SU-DHL-6 (cell line): ENCODE measurements at regions not wholly inside any gene's neighbourhood (a gene's known extent, or its start where the extent isn't known, plus 50 kb on each side); places are given as distances from the start of the nearest gene placed in this dataset.

ENCODE experiments used
- H2AFZ ChIP-seq: fragments of 200-600 bp; sonication (generic); 2 replicates; pipeline ENCODE4 v1.6.1; 2014; ENCODE audit warnings: low read depth, mild to moderate bottlenecking, moderate library complexity, mixed read lengths, antibody characterized with exemption, low read length; ENCODE audit not compliant: severe bottlenecking
- H3F3A ChIP-seq: fragments of 200-600 bp; shearing (Covaris generic); 2 replicates; pipeline ENCODE4 v1.6.0; 2016; ENCODE audit warnings: antibody characterized with exemption, mild to moderate bottlenecking; ENCODE audit not compliant: insufficient read depth
- H3K27ac ChIP-seq: fragments of 200-600 bp; sonication (generic); 2 replicates; pipeline ENCODE4 v1.5.1; 2016; ENCODE audit warnings: low read depth, mild to moderate bottlenecking, low read length, moderate library complexity, mixed read lengths
- H3K27me3 ChIP-seq: fragments of 200-600 bp; sonication (generic), shearing (Covaris generic); 2 replicates; pipeline ENCODE4 v1.6.0; 2014; ENCODE audit warnings: mild to moderate bottlenecking, low read length
- H3K36me3 ChIP-seq: fragments of 200-600 bp; sonication (generic); 2 replicates; pipeline ENCODE4 v1.6.1; 2014; ENCODE audit warnings: mild to moderate bottlenecking, low read length, mixed read lengths
- H3K4me2 ChIP-seq: fragments of 300-600, 200-600 bp; shearing (Covaris generic), sonication (generic); 2 replicates; pipeline ENCODE4 v1.6.0; 2014; ENCODE audit warnings: low read length, low read depth, mild to moderate bottlenecking; ENCODE audit not compliant: poor library complexity, severe bottlenecking
- H3K4me3 ChIP-seq: fragments of 200-600 bp; sonication (generic); 2 replicates; pipeline ENCODE4 v1.5.1; 2014; ENCODE audit warnings: antibody characterized with exemption, low read length, mild to moderate bottlenecking, mixed read lengths; ENCODE audit not compliant: insufficient read depth, poor library complexity, severe bottlenecking
- H3K79me2 ChIP-seq: fragments of 200-600 bp; sonication (generic); 2 replicates; pipeline ENCODE4 v1.6.1; 2014; ENCODE audit warnings: mild to moderate bottlenecking, low read length, moderate library complexity; ENCODE audit not compliant: insufficient read depth
- H3K9ac ChIP-seq: fragments of 200-600 bp; sonication (generic); 2 replicates; pipeline ENCODE4 v1.7.0; 2014; ENCODE audit warnings: mild to moderate bottlenecking, low read length
- H3K9me2 ChIP-seq: fragments of 200-600 bp; sonication (generic); replicated peaks from 2 replicates; pipeline ENCODE4 v1.6.1; 2014; ENCODE audit warnings: low read length; ENCODE audit not compliant: insufficient read depth
- H3K9me3 ChIP-seq: fragments of 200-600 bp; sonication (generic); 2 replicates; pipeline ENCODE4 v1.6.1; 2014; ENCODE audit warnings: low read length, mixed read lengths; ENCODE audit not compliant: insufficient read depth
- H4K20me1 ChIP-seq: fragments of 200-600 bp; sonication (generic); 2 replicates; pipeline ENCODE4 v1.6.1; 2014; ENCODE audit warnings: low read depth, mild to moderate bottlenecking, antibody characterized with exemption, low read length, moderate library complexity, mixed read lengths
- CTCF ChIP-seq: fragments of 200-600 bp; sonication (generic); IDR thresholded peaks from one replicate; pipeline ENCODE4 v1.5.1; 2017; ENCODE audit warnings: antibody characterized with exemption, mild to moderate bottlenecking, low read length, moderate library complexity; ENCODE audit not compliant: insufficient read depth, poor library complexity, severe bottlenecking
- EZH2phosphoT487 ChIP-seq: fragments of 200-600 bp; sonication (generic), shearing (Covaris generic); conservative IDR thresholded peaks from 2 replicates; pipeline ENCODE4 v1.6.1; 2018; ENCODE audit warnings: mild to moderate bottlenecking, antibody characterized with exemption, low read length, moderate library complexity, mixed read lengths

GRCh38 chr1:229098361-229098760 lies 172.6 kb upstream of the RAB4A start:
- H3K9me3 ChIP-seq: no peaks in the 10 kb centered on the region

GRCh38 chr1:229098903-229099578 lies 171.9 kb upstream of the RAB4A start:
- H3K27ac ChIP-seq: no peak overlapping the region
- no peaks in the 10 kb centered on the region for H3K9me2 ChIP-seq
- H3K27me3 ChIP-seq: no peaks in the 10 kb centered on the region
- H2AFZ ChIP-seq: no peak overlapping the region
- no peaks in the 10 kb centered on the region for H3F3A ChIP-seq
- no peaks in the 10 kb centered on the region for H4K20me1 ChIP-seq
- no peak overlapping the region for H3K9ac ChIP-seq
- TF ChIP-seq EZH2phosphoT487 (no peak), CTCF (no peak)
- no peaks in the 10 kb centered on the region for H3K79me2 ChIP-seq
- H3K4me2 ChIP-seq: no peak overlapping the region
- H3K4me3 ChIP-seq: no peak overlapping the region
- H3K36me3 ChIP-seq: no peaks in the 10 kb centered on the region
- H3K9me3 ChIP-seq: no peaks in the 10 kb centered on the region

More at GRCh38 chr1:229098361-229098760, 172.6 kb upstream of the RAB4A start:
- H3K79me2 ChIP-seq: no peaks in the 10 kb centered on the region
- no peak overlapping the region for H3K4me3 ChIP-seq
- H3K9ac ChIP-seq: no peak overlapping the region
- no peaks in the 10 kb centered on the region for H3F3A ChIP-seq
- no peaks in the 10 kb centered on the region for H3K36me3 ChIP-seq
- H3K27me3 ChIP-seq: no peaks in the 10 kb centered on the region
- H2AFZ ChIP-seq: no peak overlapping the region
- H3K4me2 ChIP-seq: no peak overlapping the region
- TF ChIP-seq CTCF: no peak
- H3K27ac ChIP-seq: no peak overlapping the region
- no peaks in the 10 kb centered on the region for H3K9me2 ChIP-seq
- H4K20me1 ChIP-seq: no peaks in the 10 kb centered on the region

- TF ChIP-seq CTCF: no peak
- no peak for TF ChIP-seq EZH2phosphoT487
Measured at GRCh38 chr1:229101011-229101871, 169.7 kb upstream of the RAB4A start.

More at GRCh38 chr1:229101011-229101871, 169.7 kb upstream of the RAB4A start:
- no peaks in the 10 kb centered on the region for H3K9me3 ChIP-seq
- H4K20me1 ChIP-seq: no peaks in the 10 kb centered on the region
- no peak overlapping the region for H3K4me2 ChIP-seq
- H2AFZ ChIP-seq: no peak overlapping the region
- no peak overlapping the region for H3K4me3 ChIP-seq
- H3F3A ChIP-seq: no peaks in the 10 kb centered on the region
- H3K9ac ChIP-seq: no peak overlapping the region
- H3K27me3 ChIP-seq: no peaks in the 10 kb centered on the region
- no peak overlapping the region for H3K27ac ChIP-seq
- no peaks in the 10 kb centered on the region for H3K9me2 ChIP-seq
- no peaks in the 10 kb centered on the region for H3K79me2 ChIP-seq
- H3K36me3 ChIP-seq: no peaks in the 10 kb centered on the region
